MG63 (cell line): ENCODE measurements at regions not wholly inside any gene's neighbourhood (a gene's known extent, or its start where the extent isn't known, plus 50 kb on each side); places are given as distances from the start of the nearest gene placed in this dataset.

Experiments
- DNase-seq: peaks from one replicate; pipeline ENCODE4 v3.0.0-alpha.2; 2020
- H3K27me3 ChIP-seq: fragments of 250-450 bp; sonication (Bioruptor Pico); 2 replicates; pipeline ENCODE4 v1.5.1; 2020; ENCODE audit warnings: mild to moderate bottlenecking, moderate library complexity
- H3K36me3 ChIP-seq: fragments of 250-450 bp; sonication (Bioruptor Pico); 2 replicates; pipeline ENCODE4 v1.5.1; 2020; ENCODE audit warnings: mild to moderate bottlenecking, moderate library complexity
- H3K4me3 ChIP-seq: fragments of 250-450 bp; sonication (Bioruptor Pico); 2 replicates; pipeline ENCODE4 v1.5.1; 2020; ENCODE audit warnings: mild to moderate bottlenecking, moderate library complexity
- H3K9me3 ChIP-seq: fragments of 250-450 bp; sonication (Bioruptor Pico); 2 replicates; pipeline ENCODE4 v1.5.1; 2020; ENCODE audit warnings: mild to moderate bottlenecking, moderate library complexity

GRCh38 chr4:188197566-188197965 is 58.3 kb downstream of the TRIML1 start:
- no peaks in the 10 kb centered on the region for H3K36me3 ChIP-seq
- no peak overlapping the region for H3K4me3 ChIP-seq
- no peaks in the 10 kb centered on the region for H3K27me3 ChIP-seq
- H3K9me3 ChIP-seq: no peaks in the 10 kb centered on the region
- DNase-seq: no peak

- Histone ChIP-seq H3K36me3 (no peaks in the 10 kb centered on the region), H3K27me3 (no peaks in the 10 kb centered on the region), H3K4me3 (no peak overlapping the region), H3K9me3 (no peaks in the 10 kb centered on the region)
- no peak for DNase-seq
These were observed 59.9 kb downstream of the TRIML1 start for GRCh38 chr4:188198982-188199792.

- Histone ChIP-seq H3K4me3 (no peak overlapping the region), H3K9me3 (no peaks in the 10 kb centered on the region), H3K36me3 (no peaks in the 10 kb centered on the region), H3K27me3 (no peaks in the 10 kb centered on the region)
- DNase-seq: no peak
These were observed 62.6 kb downstream of the TRIML1 start for GRCh38 chr4:188201851-188202250.

GRCh38 chr4:188206783-188207182 is 67.5 kb downstream of the TRIML1 start:
- Histone ChIP-seq H3K36me3 (no peaks in the 10 kb centered on the region), H3K27me3 (no peaks in the 10 kb centered on the region), H3K9me3 (no peaks in the 10 kb centered on the region), H3K4me3 (no peak overlapping the region)
- DNase-seq: no peak

GRCh38 chr4:188214861-188215260 is 75.6 kb downstream of the TRIML1 start:
- Histone ChIP-seq H3K9me3 (no peaks in the 10 kb centered on the region), H3K4me3 (no peak overlapping the region), H3K36me3 (no peaks in the 10 kb centered on the region), H3K27me3 (no peaks in the 10 kb centered on the region)
- no peak for DNase-seq

GRCh38 chr4:188218392-188218791 is 79.2 kb downstream of the TRIML1 start:
- Histone ChIP-seq H3K27me3 (no peaks in the 10 kb centered on the region), H3K4me3 (no peak overlapping the region), H3K36me3 (no peaks in the 10 kb centered on the region), H3K9me3 (no peaks in the 10 kb centered on the region)
- no peak for DNase-seq

GRCh38 chr4:188220006-188220405 is 80.8 kb downstream of the TRIML1 start:
- Histone ChIP-seq H3K9me3 (no peaks in the 10 kb centered on the region), H3K4me3 (no peak overlapping the region), H3K36me3 (no peaks in the 10 kb centered on the region), H3K27me3 (no peaks in the 10 kb centered on the region)
- DNase-seq: no peak

- H3K9me3 ChIP-seq: no peaks in the 10 kb centered on the region
- H3K27me3 ChIP-seq: no peaks in the 10 kb centered on the region
- no peak for DNase-seq
- no peak overlapping the region for H3K4me3 ChIP-seq
- H3K36me3 ChIP-seq: no peaks in the 10 kb centered on the region
These were observed 81.8 kb downstream of the TRIML1 start for GRCh38 chr4:188221090-188221489.

GRCh38 chr4:188228279-188228678 is 89.0 kb downstream of the TRIML1 start:
- DNase-seq: no peak
- Histone ChIP-seq H3K27me3 (no peaks in the 10 kb centered on the region), H3K9me3 (no peaks in the 10 kb centered on the region), H3K36me3 (no peaks in the 10 kb centered on the region), H3K4me3 (no peak overlapping the region)

GRCh38 chr4:188232428-188232827 is 93.2 kb downstream of the TRIML1 start:
- Histone ChIP-seq H3K4me3 (no peak overlapping the region), H3K36me3 (no peaks in the 10 kb centered on the region), H3K27me3 (no peaks in the 10 kb centered on the region), H3K9me3 (no peaks in the 10 kb centered on the region)
- DNase-seq: no peak

- Histone ChIP-seq H3K36me3 (no peaks in the 10 kb centered on the region), H3K4me3 (no peak overlapping the region), H3K27me3 (no peaks in the 10 kb centered on the region), H3K9me3 (no peaks in the 10 kb centered on the region)
- no peak for DNase-seq
These were observed 102.8 kb downstream of the TRIML1 start for GRCh38 chr4:188242041-188242440.

GRCh38 chr4:188245651-188246050 is 106.4 kb downstream of the TRIML1 start:
- H3K36me3 ChIP-seq: no peaks in the 10 kb centered on the region
- DNase-seq: no peak

GRCh38 chr4:188246488-188246887 is 107.2 kb downstream of the TRIML1 start:
- H3K27me3 ChIP-seq: no peaks in the 10 kb centered on the region
- no peak for DNase-seq
- H3K4me3 ChIP-seq: no peak overlapping the region
- H3K36me3 ChIP-seq: no peaks in the 10 kb centered on the region
- H3K9me3 ChIP-seq: no peaks in the 10 kb centered on the region

More at GRCh38 chr4:188245651-188246050, 106.4 kb downstream of the TRIML1 start:
- Histone ChIP-seq H3K27me3 (no peaks in the 10 kb centered on the region), H3K9me3 (no peaks in the 10 kb centered on the region), H3K4me3 (no peak overlapping the region)

- Histone ChIP-seq H3K9me3 (no peaks in the 10 kb centered on the region), H3K4me3 (no peak overlapping the region), H3K27me3 (no peaks in the 10 kb centered on the region), H3K36me3 (no peaks in the 10 kb centered on the region)
- no peak for DNase-seq
These were observed 115.0 kb downstream of the TRIML1 start for GRCh38 chr4:188254211-188254610.

GRCh38 chr4:188262464-188262863 is 123.2 kb downstream of the TRIML1 start:
- no peak for DNase-seq
- no peak overlapping the region for H3K4me3 ChIP-seq
- H3K27me3 ChIP-seq: no peaks in the 10 kb centered on the region
- H3K9me3 ChIP-seq: no peaks in the 10 kb centered on the region
- no peaks in the 10 kb centered on the region for H3K36me3 ChIP-seq

- Histone ChIP-seq H3K27me3 (no peaks in the 10 kb centered on the region), H3K9me3 (no peaks in the 10 kb centered on the region), H3K4me3 (no peak overlapping the region), H3K36me3 (no peaks in the 10 kb centered on the region)
- DNase-seq: no peak
These were observed 124.1 kb downstream of the TRIML1 start for GRCh38 chr4:188263321-188263720.

- DNase-seq: no peak
- no peak overlapping the region for H3K4me3 ChIP-seq
- H3K27me3 ChIP-seq: no peaks in the 10 kb centered on the region
- no peaks in the 10 kb centered on the region for H3K36me3 ChIP-seq
- H3K9me3 ChIP-seq: no peaks in the 10 kb centered on the region
These were observed 127.1 kb downstream of the TRIML1 start for GRCh38 chr4:188266386-188266785.

GRCh38 chr4:188268131-188268908 is 129.1 kb downstream of the TRIML1 start:
- Histone ChIP-seq H3K36me3 (no peaks in the 10 kb centered on the region), H3K27me3 (no peaks in the 10 kb centered on the region), H3K4me3 (no peak overlapping the region), H3K9me3 (no peaks in the 10 kb centered on the region)
- DNase-seq: no peak
